Endothelial cell (in vitro differentiated cells): ENCODE measurements at regions not wholly inside any gene's neighbourhood (a gene's known extent, or its start where the extent isn't known, plus 50 kb on each side); places are given as distances from the start of the nearest gene placed in this dataset.
"Not testable (repeated sequence)": the region's sequence is repeated elsewhere in the genome, so short reads cannot be mapped to it uniquely, and the experiment has no call there.

Experiments used
- DNase-seq: peaks from one replicate; pipeline ENCODE4 v3.0.0; 2021; ENCODE audit warnings: low spot score
- H3K27ac Mint-ChIP-seq: one replicate; pipeline ENCODE4 v1.8.0; 2021; ENCODE audit warnings: mixed read lengths, inconsistent platforms; ENCODE audit not compliant: unreplicated experiment
- H3K27me3 Mint-ChIP-seq: one replicate; pipeline ENCODE4 v1.8.0; 2021; ENCODE audit warnings: mild to moderate bottlenecking, moderate library complexity, mixed read lengths, inconsistent platforms; ENCODE audit not compliant: unreplicated experiment
- H3K36me3 Mint-ChIP-seq: one replicate; pipeline ENCODE4 v1.8.0; 2021; ENCODE audit warnings: mild to moderate bottlenecking, low read depth, mixed read lengths, inconsistent platforms; ENCODE audit not compliant: unreplicated experiment
- H3K4me1 Mint-ChIP-seq: one replicate; pipeline ENCODE4 v1.8.0; 2021; ENCODE audit warnings: mild to moderate bottlenecking, mixed read lengths, inconsistent platforms; ENCODE audit not compliant: unreplicated experiment
- H3K4me3 Mint-ChIP-seq: one replicate; pipeline ENCODE4 v1.8.0; 2021; ENCODE audit warnings: mild to moderate bottlenecking, mixed read lengths, inconsistent platforms; ENCODE audit not compliant: unreplicated experiment
- H3K9me3 Mint-ChIP-seq: one replicate; pipeline ENCODE4 v1.8.0; 2021; ENCODE audit warnings: mixed read lengths, inconsistent platforms; ENCODE audit not compliant: unreplicated experiment
- TF ChIP-seq, protein P1 (sequence below): fragments of 200-600 bp; sonication (generic); IDR thresholded peaks from one replicate; pipeline ENCODE4 v1.5.0; 2021; ENCODE audit warnings: antibody characterized with exemption; ENCODE audit not compliant: unreplicated experiment

- H3K27me3 Mint-ChIP-seq: peaks cover 1% of the 10 kb centered on the region
- no peaks in the 10 kb centered on the region for H3K36me3 Mint-ChIP-seq
- no peaks in the 10 kb centered on the region for H3K9me3 Mint-ChIP-seq
- no peak overlapping the region for H3K27ac Mint-ChIP-seq
- TF ChIP-seq, protein P1, sequence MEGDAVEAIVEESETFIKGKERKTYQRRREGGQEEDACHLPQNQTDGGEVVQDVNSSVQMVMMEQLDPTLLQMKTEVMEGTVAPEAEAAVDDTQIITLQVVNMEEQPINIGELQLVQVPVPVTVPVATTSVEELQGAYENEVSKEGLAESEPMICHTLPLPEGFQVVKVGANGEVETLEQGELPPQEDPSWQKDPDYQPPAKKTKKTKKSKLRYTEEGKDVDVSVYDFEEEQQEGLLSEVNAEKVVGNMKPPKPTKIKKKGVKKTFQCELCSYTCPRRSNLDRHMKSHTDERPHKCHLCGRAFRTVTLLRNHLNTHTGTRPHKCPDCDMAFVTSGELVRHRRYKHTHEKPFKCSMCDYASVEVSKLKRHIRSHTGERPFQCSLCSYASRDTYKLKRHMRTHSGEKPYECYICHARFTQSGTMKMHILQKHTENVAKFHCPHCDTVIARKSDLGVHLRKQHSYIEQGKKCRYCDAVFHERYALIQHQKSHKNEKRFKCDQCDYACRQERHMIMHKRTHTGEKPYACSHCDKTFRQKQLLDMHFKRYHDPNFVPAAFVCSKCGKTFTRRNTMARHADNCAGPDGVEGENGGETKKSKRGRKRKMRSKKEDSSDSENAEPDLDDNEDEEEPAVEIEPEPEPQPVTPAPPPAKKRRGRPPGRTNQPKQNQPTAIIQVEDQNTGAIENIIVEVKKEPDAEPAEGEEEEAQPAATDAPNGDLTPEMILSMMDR: no peak
- DNase-seq: no peak
- H3K4me1 Mint-ChIP-seq: peaks cover 1% of the 10 kb centered on the region
- H3K4me3 Mint-ChIP-seq: no peak overlapping the region
These were observed 130.2 kb upstream of the DAP start for GRCh38 chr5:10891193-10891592.

DNA sequence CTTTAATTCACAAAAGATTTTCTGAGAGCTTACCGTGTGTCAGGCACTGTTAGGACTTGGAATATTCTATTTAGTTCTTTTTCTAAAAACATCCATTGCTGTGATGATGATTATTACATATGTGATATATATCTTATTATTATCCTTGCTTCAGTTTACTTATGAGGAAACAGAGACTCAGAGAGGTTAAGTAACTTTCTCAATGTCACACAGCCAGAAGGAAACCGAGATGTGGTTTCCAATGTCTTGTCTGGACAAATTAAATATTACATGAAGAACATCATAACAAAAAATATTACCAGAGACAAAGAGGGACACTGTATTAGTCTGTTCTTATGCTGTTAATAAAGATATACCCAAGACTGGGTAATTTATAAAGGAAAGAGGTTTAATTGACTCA lies 125.5 kb upstream of the DAP start:
- Mint-ChIP-seq H3K9me3 (no peaks in the 10 kb centered on the region), H3K27me3 (no peaks in the 10 kb centered on the region), H3K4me1 (no peaks in the 10 kb centered on the region), H3K27ac (no peak overlapping the region), H3K36me3 (no peaks in the 10 kb centered on the region), H3K4me3 (no peak overlapping the region)
- no peak for DNase-seq
- TF ChIP-seq, protein P1: no peak

DNA sequence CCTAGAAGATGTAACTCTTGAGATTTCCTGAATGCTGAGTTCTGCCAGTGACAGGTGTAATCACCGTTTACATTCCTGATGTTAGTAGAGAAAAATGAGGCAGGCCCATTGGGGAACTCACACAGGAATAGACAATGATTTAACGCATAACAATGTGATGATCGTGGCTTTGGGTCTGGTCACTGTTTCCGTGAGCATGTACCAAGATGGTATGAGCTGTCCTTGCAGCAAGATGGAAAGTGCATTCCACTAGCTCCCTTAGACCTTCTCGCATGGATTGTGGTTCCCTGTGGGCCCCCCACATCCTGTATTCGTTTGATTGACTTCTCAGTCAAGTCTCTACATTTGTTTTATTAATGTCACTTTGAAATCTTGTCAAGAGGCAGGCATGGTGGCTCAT lies 124.0 kb upstream of the DAP start:
- Mint-ChIP-seq H3K36me3 (no peaks in the 10 kb centered on the region), H3K4me1 (no peaks in the 10 kb centered on the region), H3K4me3 (no peak overlapping the region), H3K9me3 (no peaks in the 10 kb centered on the region), H3K27me3 (no peaks in the 10 kb centered on the region), H3K27ac (no peak overlapping the region)
- TF ChIP-seq, protein P1: no peak
- no peak for DNase-seq

DNA sequence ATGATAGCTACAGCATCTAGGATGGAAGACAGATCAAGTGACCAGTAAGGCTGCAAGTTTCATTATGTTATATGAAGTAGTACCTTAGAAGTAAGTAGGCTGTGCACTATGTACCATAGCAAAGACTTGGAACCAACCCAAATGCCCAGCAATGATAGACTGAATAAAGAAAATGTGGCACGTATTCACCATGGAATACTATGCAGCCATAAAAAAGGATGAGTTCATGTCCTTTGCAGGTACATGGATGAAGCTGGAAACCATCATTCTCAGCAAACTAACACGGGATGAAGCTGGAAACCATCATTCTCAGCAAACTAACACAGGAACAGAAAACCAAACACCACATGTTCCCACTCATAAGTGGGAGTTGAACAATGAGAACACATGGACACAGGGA lies 122.9 kb upstream of the DAP start:
- not testable (repeated sequence) for H3K36me3 Mint-ChIP-seq, DNase-seq, H3K4me3 Mint-ChIP-seq, H3K4me1 Mint-ChIP-seq, H3K9me3 Mint-ChIP-seq, H3K27ac Mint-ChIP-seq, H3K27me3 Mint-ChIP-seq

- peaks cover 2% of the 10 kb centered on the region for H3K27me3 Mint-ChIP-seq
- TF ChIP-seq, protein P1: no peak
- no peaks in the 10 kb centered on the region for H3K4me1 Mint-ChIP-seq
- DNase-seq: no peak
- H3K9me3 Mint-ChIP-seq: no peaks in the 10 kb centered on the region
- no peak overlapping the region for H3K4me3 Mint-ChIP-seq
- no peak overlapping the region for H3K27ac Mint-ChIP-seq
- no peaks in the 10 kb centered on the region for H3K36me3 Mint-ChIP-seq
These were observed 119.9 kb upstream of the DAP start for GRCh38 chr5:10880934-10881333.

DNA sequence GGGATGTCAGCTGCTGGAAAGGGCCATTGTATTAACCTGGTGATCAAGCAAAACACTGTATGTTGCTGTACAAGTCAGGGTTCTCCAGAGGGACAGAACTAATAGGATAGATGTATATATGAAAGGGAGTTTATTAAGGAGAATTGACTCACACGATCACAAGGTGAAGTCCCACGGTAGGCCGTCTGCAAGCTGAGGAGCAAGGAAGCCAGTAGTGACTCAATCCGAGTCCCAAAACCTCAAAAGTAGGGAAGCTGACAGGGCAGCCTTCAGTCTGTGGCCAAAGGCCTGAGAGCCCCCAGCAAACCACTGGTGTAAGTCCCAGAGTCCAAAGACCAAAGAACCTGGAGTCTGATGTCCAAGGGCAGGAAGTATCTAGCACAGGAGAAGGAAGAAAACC lies 116.0 kb upstream of the DAP start:
- H3K4me3 Mint-ChIP-seq, H3K27ac Mint-ChIP-seq, DNase-seq, H3K9me3 Mint-ChIP-seq, H3K36me3 Mint-ChIP-seq, H3K27me3 Mint-ChIP-seq, H3K4me1 Mint-ChIP-seq: not testable (repeated sequence)
